HG03460 (cell line): ENCODE measurements at regions not wholly inside any gene's neighbourhood (a gene's known extent, or its start where the extent isn't known, plus 50 kb on each side); places are given as distances from the start of the nearest gene placed in this dataset.

Source experiments
- ATAC-seq: cut with Tn5 transposase; IDR thresholded peaks from one replicate; pipeline ENCODE4 v1.9.1; 2021; ENCODE audit not compliant: unreplicated experiment

GRCh38 chr20:50369225-50370035, 140.8 kb upstream of the PTPN1 start:
- ATAC-seq: no peak

- no peak for ATAC-seq
These were observed 140.1 kb upstream of the PTPN1 start for GRCh38 chr20:50370036-50370566.

DNA sequence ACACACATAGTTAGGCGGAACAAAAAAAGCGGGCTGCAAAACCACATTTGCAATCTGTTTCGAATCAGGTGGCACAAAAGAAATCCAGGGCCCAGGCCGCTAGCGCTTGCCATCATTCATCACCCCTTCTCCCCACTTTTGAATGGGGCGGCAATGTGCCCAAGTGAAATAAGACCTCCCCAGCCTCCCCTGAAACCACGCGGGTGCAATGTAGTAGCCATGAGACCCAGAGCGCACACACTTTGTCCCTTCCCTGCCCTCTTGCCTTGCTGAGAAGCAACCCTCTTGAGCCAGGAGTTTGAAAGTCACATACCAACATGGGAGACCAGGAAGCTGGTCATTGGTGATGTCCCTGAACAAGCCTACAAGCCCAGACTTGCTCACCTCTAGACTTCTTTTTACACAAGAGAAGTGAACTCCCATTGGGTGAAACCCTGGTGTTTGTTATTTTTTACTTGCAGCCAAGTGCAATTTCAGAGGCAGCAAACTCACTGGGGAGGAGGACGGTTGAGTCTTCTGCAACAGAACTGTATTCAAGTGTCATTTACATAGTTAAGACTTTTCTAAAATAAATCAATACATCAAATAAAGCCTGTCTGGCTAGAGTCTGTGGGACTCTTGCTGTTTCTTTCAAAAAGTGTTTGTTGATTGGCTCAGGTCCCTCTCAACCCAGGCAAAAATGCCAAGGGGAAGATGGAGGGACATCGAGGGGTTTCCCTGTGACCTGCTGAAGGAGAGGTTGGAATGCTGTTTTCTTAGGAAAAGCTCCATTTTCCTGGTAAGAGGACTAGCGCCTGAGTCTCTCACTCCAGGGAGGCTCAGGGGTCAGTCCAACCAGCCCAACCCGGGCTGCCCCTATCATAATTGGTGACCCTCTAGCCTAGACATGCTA, 138.1 kb upstream of the PTPN1 start:
- ATAC-seq: no peak

- ATAC-seq: no peak
These were observed 137.5 kb upstream of the PTPN1 start for GRCh38 chr20:50372770-50373088.

- ATAC-seq: no peak
These were observed 136.4 kb upstream of the PTPN1 start for GRCh38 chr20:50373674-50374286.

- no peak for ATAC-seq
These were observed 135.6 kb upstream of the PTPN1 start for GRCh38 chr20:50374541-50375078.

GRCh38 chr20:50376179-50376887, 133.8 kb upstream of the PTPN1 start:
- ATAC-seq: no peak

DNA sequence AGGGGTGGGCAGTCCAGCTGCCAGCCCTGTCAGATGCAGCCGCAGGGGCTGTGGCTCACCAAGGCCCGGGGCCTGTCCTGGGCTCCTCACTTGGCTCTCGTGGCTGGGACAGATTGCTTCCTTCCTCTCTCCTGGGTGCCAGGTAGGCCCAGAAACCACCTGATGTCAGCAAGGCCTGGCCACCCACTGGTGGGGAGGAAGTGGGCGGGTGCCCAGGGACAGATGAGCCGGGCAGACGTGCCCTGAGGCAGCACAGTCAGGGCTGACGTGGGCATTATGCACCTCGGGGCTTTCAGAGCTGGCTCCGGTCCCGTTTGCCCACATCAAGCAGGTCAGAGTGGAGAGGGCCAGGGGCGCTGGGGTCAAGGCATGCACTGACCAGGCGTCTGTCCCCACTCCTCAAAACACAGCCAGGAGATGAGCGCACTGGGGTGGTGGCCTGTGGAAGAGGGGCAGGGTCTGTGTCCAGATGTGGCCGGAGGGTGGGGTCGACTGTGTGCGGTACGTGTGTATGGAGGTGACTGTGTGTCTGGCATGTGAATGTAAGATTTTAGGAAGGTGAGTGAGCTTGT, 133.2 kb upstream of the PTPN1 start:
- ATAC-seq: no peak

GRCh38 chr20:50378170-50379000, 131.8 kb upstream of the PTPN1 start:
- ATAC-seq: no peak

GRCh38 chr20:50379049-50379990, 130.9 kb upstream of the PTPN1 start:
- ATAC-seq: no peak

- ATAC-seq: no peak
These were observed 130.0 kb upstream of the PTPN1 start for GRCh38 chr20:50379991-50380696.

DNA sequence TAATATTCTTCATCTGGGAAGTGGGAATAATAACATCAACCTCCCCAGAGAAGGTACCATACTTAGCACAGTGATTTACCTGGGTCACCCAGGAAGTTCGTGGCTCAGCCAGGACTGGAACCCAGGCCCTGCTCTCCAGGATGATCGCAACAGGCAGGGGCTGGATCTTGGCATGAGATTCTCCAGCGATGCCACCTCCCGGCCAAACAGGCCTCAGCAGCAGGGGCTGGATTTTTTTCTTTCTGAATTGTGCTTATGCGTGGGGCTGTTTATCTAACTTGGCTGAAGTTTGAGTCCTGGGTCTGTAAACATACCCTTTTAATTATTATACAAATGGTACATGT, 129.5 kb upstream of the PTPN1 start:
- no peak for ATAC-seq

GRCh38 chr20:50381075-50381732, 129.0 kb upstream of the PTPN1 start:
- ATAC-seq: no peak

DNA sequence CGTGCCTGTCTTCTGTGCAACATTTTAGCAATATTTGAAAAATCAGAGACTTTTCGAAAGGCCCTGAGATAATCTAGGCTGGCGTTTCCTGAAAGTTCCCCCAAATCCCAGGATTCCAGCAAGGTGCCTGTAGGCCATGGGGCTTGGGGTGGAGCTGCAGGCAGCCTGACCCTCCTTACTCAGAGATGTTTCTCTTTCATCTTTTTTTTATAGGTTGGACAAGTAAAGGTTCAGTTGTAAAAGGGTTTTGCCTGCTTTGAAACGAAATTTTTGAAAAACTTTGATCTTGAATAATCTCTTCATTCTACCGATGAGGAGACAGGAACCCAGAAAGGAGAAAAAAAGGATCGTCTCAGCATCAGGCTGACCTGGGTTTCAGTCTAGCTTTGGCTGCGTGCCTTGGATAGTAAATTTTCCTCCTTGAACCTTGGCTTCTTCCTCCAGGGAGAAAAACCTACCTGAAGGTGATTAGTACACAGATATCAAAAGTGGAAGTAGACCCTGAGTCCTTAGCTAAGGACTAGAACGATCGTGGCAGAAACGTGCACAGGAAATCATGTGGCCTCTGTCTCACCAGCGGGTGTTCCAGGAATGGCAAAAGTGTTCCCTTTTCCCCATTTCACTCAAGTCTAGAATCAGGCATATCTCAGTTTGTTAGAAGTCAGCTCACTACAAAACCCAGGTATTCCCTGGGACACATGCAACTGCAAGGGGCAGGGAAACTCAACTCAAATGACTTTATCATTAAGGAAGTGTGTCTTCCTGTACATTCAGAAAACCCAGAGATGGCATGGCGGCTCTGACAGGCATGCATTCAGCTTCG, 128.2 kb upstream of the PTPN1 start:
- no peak for ATAC-seq

GRCh38 chr20:50385733-50386640, 124.2 kb upstream of the PTPN1 start:
- no peak for ATAC-seq

DNA sequence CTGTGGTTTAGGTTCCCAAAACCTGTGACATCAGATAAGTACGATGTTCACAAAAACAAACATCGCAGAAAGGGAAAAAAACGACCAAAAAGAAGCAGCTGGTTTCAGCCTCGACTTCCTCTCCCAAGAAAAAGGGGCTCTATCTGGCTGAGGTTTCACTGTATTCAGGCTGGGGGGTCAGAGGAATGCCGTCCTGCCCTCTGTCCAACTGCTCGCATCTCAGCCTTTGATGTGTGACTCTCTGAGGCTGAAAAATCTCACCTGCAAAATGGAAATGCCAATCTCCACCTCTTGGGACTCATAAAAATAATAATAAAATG, 123.6 kb upstream of the PTPN1 start:
- no peak for ATAC-seq
